HepG2 (cell line): ENCODE measurements at regions not wholly inside any gene's neighbourhood (a gene's known extent, or its start where the extent isn't known, plus 50 kb on each side); places are given as distances from the start of the nearest gene placed in this dataset.

Experiments
- ATAC-seq: fragments of 200-7000 bp; cut with Tn5 transposase; 3 replicates; pipeline ENCODE4 v1.9.1; 2020; ENCODE audit warnings: mild to moderate bottlenecking, moderate library complexity
- BruUV-seq: library from RNA; stranded (reverse); fragments of 400-500 nt; replicated peaks from 2 replicates; lab custom pipeline; 2021; lab: Mats Ljungman, UMichigan
- CTCF ChIA-PET: fragments of 300-600 bp; formaldehyde crosslinking; extraction: SDS; loops from one replicate; lab custom pipeline; 2021; ENCODE audit warnings: low total read pairs, inconsistent platforms, low intra/inter-chr PET ratio; lab: Yijun Ruan, JAX
- POLR2A ChIA-PET: fragments of 350-600 bp; sonication (Branson Sonifier 250); formaldehyde crosslinking; loops from one replicate; lab custom pipeline; 2020; ENCODE audit warnings: antibody characterized with exemption, inconsistent platforms; lab: Yijun Ruan, JAX
- DNase-seq: peaks from one replicate; pipeline ENCODE4 v3.0.0-alpha.2; 2015; ENCODE audit warnings: low spot score
- FAIRE-seq: peaks from 3 replicates; lab custom pipeline; 2011; peaks lifted over from hg19 to GRCh38; lab: Jason Lieb, UNC
- H2AFZ ChIP-seq: one replicate; pipeline ENCODE4 v1.6.1; 2011; ENCODE audit warnings: low read length, inconsistent platforms
- H3K27ac ChIP-seq: fragments of 300-600 bp; 3 replicates; pipeline ENCODE4 v1.8.0; 2011; ENCODE audit warnings: mixed run types, mild to moderate bottlenecking, mixed read lengths, low read length, inconsistent platforms; ENCODE audit not compliant: insufficient read depth; ENCODE audit errors: extremely low read length
- H3K27me3 ChIP-seq, 2 experiments: fragments of 200-600 bp in 1 of 2; 2 replicates in 1 of 2; 3 replicates in 1 of 2; pipeline versions ENCODE4 v1.6.0 to v1.8.0; 2011; ENCODE audit warnings: low read length in 2 of 2, mild to moderate bottlenecking in 2 of 2, moderate library complexity in 2 of 2, inconsistent platforms in 1 of 2; ENCODE audit not compliant: insufficient read depth in 2 of 2, control insufficient read depth in 1 of 2
- H3K36me3 ChIP-seq, 2 experiments: fragments of 200-600 bp in 1 of 2; replicated peaks in 1 of 2; 2 replicates in 1 of 2; 3 replicates in 1 of 2; pipeline versions ENCODE4 v1.5.1 to v1.8.0; 2011; ENCODE audit warnings: low read length in 2 of 2, inconsistent platforms in 1 of 2; ENCODE audit not compliant: insufficient read depth in 2 of 2, control insufficient read depth in 1 of 2
- H3K4me1 ChIP-seq: 2 replicates; pipeline ENCODE4 v1.5.1; 2012; ENCODE audit warnings: low read length, inconsistent platforms; ENCODE audit not compliant: insufficient read depth
- H3K4me2 ChIP-seq: 2 replicates; pipeline ENCODE4 v1.6.0; 2011; ENCODE audit warnings: low read depth, low read length, inconsistent platforms
- H3K4me3 ChIP-seq, 3 experiments: fragments of 200-600 bp in 1 of 3; sonication (generic), shearing (Covaris generic) in 1 of 3; replicated peaks in 1 of 3; 2 replicates each; pipeline ENCODE4 v1.5.1; 2011 to 2016; ENCODE audit warnings: low read length in 3 of 3, inconsistent platforms in 2 of 3, low read depth in 2 of 3, mild to moderate bottlenecking in 2 of 3, control low read depth in 1 of 3, mixed read lengths in 1 of 3; ENCODE audit not compliant: insufficient read depth in 1 of 3
- H3K79me2 ChIP-seq: one replicate; pipeline ENCODE4 v1.6.1; 2011; ENCODE audit warnings: low read length, inconsistent platforms; ENCODE audit not compliant: insufficient read depth
- H3K9ac ChIP-seq: 2 replicates; pipeline ENCODE4 v1.6.0; 2011; ENCODE audit warnings: mild to moderate bottlenecking, low read depth, low read length, inconsistent platforms; ENCODE audit not compliant: insufficient read depth
- H3K9me3 ChIP-seq: 2 replicates; pipeline ENCODE4 v1.5.1; 2012; ENCODE audit warnings: mild to moderate bottlenecking, low read length
- H4K20me1 ChIP-seq: 2 replicates; pipeline ENCODE4 v1.6.0; 2011; ENCODE audit warnings: inconsistent platforms, mild to moderate bottlenecking, low read length, moderate library complexity; ENCODE audit not compliant: insufficient read depth
- BCL6 ChIP-seq: IDR thresholded peaks from 2 replicates; pipeline ENCODE4 v1.6.1; 2016; ENCODE audit warnings: missing genetic modification reagents, missing compliant biosample characterization
- CENPX ChIP-seq: sonication (generic); formaldehyde crosslinking; IDR thresholded peaks from 2 replicates; pipeline ENCODE4 v1.9.0; 2021; ENCODE audit warnings: mild to moderate bottlenecking, missing genetic modification reagents, moderate library complexity
- FLYWCH1 ChIP-seq: sonication (generic); formaldehyde crosslinking; IDR thresholded peaks from 2 replicates; pipeline ENCODE4 v1.8.1; 2023; ENCODE audit warnings: mild to moderate bottlenecking, missing genetic modification reagents
- FOXA3 ChIP-seq: IDR thresholded peaks from 2 replicates; pipeline ENCODE4 v1.6.1; 2016; ENCODE audit warnings: missing genetic modification reagents, missing compliant biosample characterization
- KLF6 ChIP-seq: IDR thresholded peaks from 2 replicates; pipeline ENCODE4 v1.8.0; 2016; ENCODE audit warnings: missing biosample characterization, missing genetic modification reagents
- MBD4 ChIP-seq: IDR thresholded peaks from 2 replicates; pipeline ENCODE4 v1.6.1; 2012; ENCODE audit warnings: low read length, inconsistent platforms, borderline replicate concordance
- MLLT10 ChIP-seq: sonication (generic); formaldehyde crosslinking; IDR thresholded peaks from 2 replicates; pipeline ENCODE4 v1.4.0; 2020; ENCODE audit warnings: missing genetic modification reagents
- MYNN ChIP-seq: sonication (generic); formaldehyde crosslinking; IDR thresholded peaks from 2 replicates; pipeline ENCODE4 v1.4.0; 2020; ENCODE audit warnings: mild to moderate bottlenecking, low read depth, missing genetic modification reagents
- NRL ChIP-seq: sonication (generic); formaldehyde crosslinking; IDR thresholded peaks from 2 replicates; pipeline ENCODE4 v1.5.0; 2020; ENCODE audit warnings: missing genetic modification reagents, mild to moderate bottlenecking, moderate library complexity, borderline replicate concordance
- POLR2A ChIP-seq, 2 experiments: IDR thresholded peaks; 2 replicates each; pipeline ENCODE4 v1.6.1; 2011; ENCODE audit warnings: low read depth in 2 of 2, low read length in 2 of 2, mild to moderate bottlenecking in 1 of 2, moderate library complexity in 1 of 2; ENCODE audit not compliant: insufficient read depth in 1 of 2
- PRMT3 ChIP-seq: sonication (generic); formaldehyde crosslinking; IDR thresholded peaks from 2 replicates; pipeline ENCODE4 v1.8.1; 2022; ENCODE audit warnings: low read depth, mild to moderate bottlenecking, moderate library complexity, missing genetic modification reagents, borderline replicate concordance
- RXRA ChIP-seq: sonication (generic); formaldehyde crosslinking; IDR thresholded peaks from 2 replicates; pipeline ENCODE4 v1.5.1; 2020; ENCODE audit warnings: missing genetic modification reagents
- SALL2 ChIP-seq: sonication (generic); formaldehyde crosslinking; IDR thresholded peaks from 2 replicates; pipeline ENCODE4 v1.8.1; 2023; ENCODE audit warnings: mild to moderate bottlenecking, missing genetic modification reagents, inconsistent platforms
- ZNF230 ChIP-seq: sonication (generic); formaldehyde crosslinking; IDR thresholded peaks from 2 replicates; pipeline ENCODE4 v1.4.0; 2020; ENCODE audit warnings: mild to moderate bottlenecking, missing genetic modification reagents
- ZNF563 ChIP-seq: sonication (generic); formaldehyde crosslinking; IDR thresholded peaks from 2 replicates; pipeline ENCODE4 v1.8.0; 2022; ENCODE audit warnings: mild to moderate bottlenecking, moderate library complexity, missing genetic modification reagents
- ZNF614 ChIP-seq: IDR thresholded peaks from 2 replicates; pipeline ENCODE4 v1.6.1; 2018; ENCODE audit warnings: missing biosample characterization, missing genetic modification reagents, inconsistent platforms, borderline replicate concordance
- ZSCAN9 ChIP-seq: IDR thresholded peaks from 2 replicates; pipeline ENCODE4 v1.6.1; 2016; ENCODE audit warnings: borderline replicate concordance
- WGBS: methylation state at CpG from one replicate; pipeline ENCODE4 v1.1.6; 2017; ENCODE audit warnings: low lambda C conversion rate; 5-methylcytosine and 5-hydroxymethylcytosine counted together
- in situ Hi-C: cut with HindIII; loops from 2 replicates; pipeline ENCODE4 v1.10.0; 2017; ENCODE audit warnings: low pct_unique_long_range_greater_than_20kb; ENCODE audit not compliant: extremely low pct_ligation_motif_present
- intact Hi-C: fragments of 100-400 bp; cut with micrococcal nuclease; formaldehyde crosslinking; loops from one replicate; pipeline ENCODE4 v1.10.0; 2022; ENCODE audit not compliant: unreplicated experiment
- TF ChIP-seq, protein P1 (sequence below): sonication (generic); formaldehyde crosslinking; IDR thresholded peaks from 2 replicates; pipeline ENCODE4 v1.5.0; 2020; ENCODE audit warnings: mild to moderate bottlenecking, missing genetic modification reagents
- TF ChIP-seq, protein P2 (sequence below): sonication (generic); formaldehyde crosslinking; IDR thresholded peaks from 2 replicates; pipeline ENCODE4 v1.8.0; 2022; ENCODE audit warnings: low read depth, missing genetic modification reagents

DNA sequence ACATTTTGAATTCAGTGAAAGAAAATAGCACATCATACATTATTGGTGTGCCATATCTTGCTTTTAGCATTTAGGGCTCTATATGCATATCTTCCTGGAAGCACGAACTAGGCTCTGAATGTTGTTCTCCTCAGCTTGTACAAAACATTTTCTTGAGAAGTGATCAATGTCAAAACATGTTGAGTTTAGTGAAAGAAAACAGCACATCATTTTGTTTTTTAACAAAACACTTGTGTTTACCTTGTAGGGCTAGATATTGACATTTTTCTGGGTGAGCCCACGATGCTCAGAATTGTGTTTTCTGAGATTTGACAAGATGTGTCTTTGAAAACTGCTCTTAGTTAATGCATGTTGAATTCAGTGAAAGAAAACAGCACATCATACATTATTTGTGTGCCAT lies 81.0 kb downstream of the ASCL4 start:
- no peak for ATAC-seq
- no peak for FAIRE-seq

DNA sequence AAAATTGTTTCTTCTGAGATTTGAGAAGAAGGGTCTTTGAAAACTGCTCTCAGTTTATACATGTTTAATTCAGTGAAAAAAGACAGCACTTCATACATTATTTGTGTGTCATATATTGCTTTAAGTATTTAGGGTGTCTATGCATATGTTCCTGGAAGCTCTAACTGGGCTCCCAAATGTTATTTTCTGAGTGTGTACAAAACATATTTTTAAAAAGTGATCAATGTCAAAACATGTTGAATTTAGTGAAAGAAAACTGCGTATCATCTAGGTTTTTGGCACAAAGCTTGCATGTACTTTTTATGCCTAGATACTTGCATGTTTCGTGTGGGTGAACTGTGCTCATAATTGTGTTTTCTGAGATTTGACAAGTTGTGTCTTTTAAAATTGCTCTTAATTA lies 81.6 kb downstream of the ASCL4 start:
- WGBS = 16% methylated on average over 2 of the region's 2 CpGs
- Histone ChIP-seq H3K4me3 (no peak overlapping the region), H4K20me1 (no peaks in the 10 kb centered on the region), H3K9ac (no peak overlapping the region), H2AFZ (no peak overlapping the region), H3K4me2 (no peak overlapping the region), H3K27me3 (0 out of 5 replicates have a peak, but pooled peaks cover 0 to 11% of the 10 kb centered on the region in 2 experiments), H3K79me2 (no peaks in the 10 kb centered on the region), H3K27ac (no peak overlapping the region), H3K36me3 (no peaks in the 10 kb centered on the region), H3K4me1 (no peaks in the 10 kb centered on the region), H3K9me3 (no peaks in the 10 kb centered on the region)
- intact Hi-C loops = no loop called here
- BruUV-seq = no TSS peak
- CTCF ChIA-PET = no interaction called here
- POLR2A ChIA-PET = no interaction called here
- in situ Hi-C loops = no loop called here
- DNase-seq (no peak), FAIRE-seq (no peak), ATAC-seq (no peak)
- TF ChIP-seq MYNN (CRISPR knock-in tag) (no peak), RXRA (CRISPR knock-in tag) (no peak), ZNF563 (CRISPR knock-in tag) (no peak), ZNF614 (no peak), MBD4 (no peak), SALL2 (CRISPR knock-in tag) (no peak), NRL (CRISPR knock-in tag) (no peak), MLLT10 (CRISPR knock-in tag) (no peak), FLYWCH1 (CRISPR knock-in tag) (no peak)
- TF ChIP-seq, protein P1, sequence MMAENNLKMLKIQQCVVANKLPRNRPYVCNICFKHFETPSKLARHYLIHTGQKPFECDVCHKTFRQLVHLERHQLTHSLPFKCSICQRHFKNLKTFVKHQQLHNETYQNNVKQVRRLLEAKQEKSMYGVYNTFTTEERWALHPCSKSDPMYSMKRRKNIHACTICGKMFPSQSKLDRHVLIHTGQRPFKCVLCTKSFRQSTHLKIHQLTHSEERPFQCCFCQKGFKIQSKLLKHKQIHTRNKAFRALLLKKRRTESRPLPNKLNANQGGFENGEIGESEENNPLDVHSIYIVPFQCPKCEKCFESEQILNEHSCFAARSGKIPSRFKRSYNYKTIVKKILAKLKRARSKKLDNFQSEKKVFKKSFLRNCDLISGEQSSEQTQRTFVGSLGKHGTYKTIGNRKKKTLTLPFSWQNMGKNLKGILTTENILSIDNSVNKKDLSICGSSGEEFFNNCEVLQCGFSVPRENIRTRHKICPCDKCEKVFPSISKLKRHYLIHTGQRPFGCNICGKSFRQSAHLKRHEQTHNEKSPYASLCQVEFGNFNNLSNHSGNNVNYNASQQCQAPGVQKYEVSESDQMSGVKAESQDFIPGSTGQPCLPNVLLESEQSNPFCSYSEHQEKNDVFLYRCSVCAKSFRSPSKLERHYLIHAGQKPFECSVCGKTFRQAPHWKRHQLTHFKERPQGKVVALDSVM = no peak
- TF ChIP-seq, protein P2, sequence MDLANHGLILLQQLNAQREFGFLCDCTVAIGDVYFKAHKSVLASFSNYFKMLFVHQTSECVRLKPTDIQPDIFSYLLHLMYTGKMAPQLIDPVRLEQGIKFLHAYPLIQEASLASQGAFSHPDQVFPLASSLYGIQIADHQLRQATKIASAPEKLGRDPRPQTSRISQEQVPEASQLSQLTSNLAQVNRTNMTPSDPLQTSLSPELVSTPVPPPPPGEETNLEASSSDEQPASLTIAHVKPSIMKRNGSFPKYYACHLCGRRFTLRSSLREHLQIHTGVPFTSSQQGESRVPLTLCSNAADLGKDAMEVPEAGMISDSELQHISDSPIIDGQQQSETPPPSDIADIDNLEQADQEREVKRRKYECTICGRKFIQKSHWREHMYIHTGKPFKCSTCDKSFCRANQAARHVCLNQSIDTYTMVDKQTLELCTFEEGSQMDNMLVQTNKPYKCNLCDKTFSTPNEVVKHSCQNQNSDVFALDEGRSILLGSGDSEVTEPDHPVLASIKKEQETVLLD = no peak

More for the DNA sequence above, 81.0 kb downstream of the ASCL4 start:
- H4K20me1 ChIP-seq = no peaks in the 10 kb centered on the region
- no peak overlapping the region for H3K27ac ChIP-seq
- H3K9me3 ChIP-seq = no peaks in the 10 kb centered on the region
- H3K9ac ChIP-seq = no peak overlapping the region
- TF ChIP-seq ZNF230 (CRISPR knock-in tag) (no peak), CENPX (CRISPR knock-in tag) (no peak), POLR2A (IDR thresholded peaks at IDR 0.05; ENCODE audit: insufficient read depth in 1 of 2, low read depth in 2 of 2, low read length in 2 of 2) (no peak), PRMT3 (CRISPR knock-in tag) (no peak), FOXA3 (CRISPR knock-in tag) (no peak), SALL2 (CRISPR knock-in tag) (no peak), KLF6 (CRISPR knock-in tag) (no peak), BCL6 (CRISPR knock-in tag) (no peak), ZSCAN9 (no peak)
- WGBS = 7% methylated on average over 2 of the region's 2 CpGs
- no peak for DNase-seq
- ChIA-PET POLR2A (no interaction called here), CTCF (no interaction called here)
- no peaks in the 10 kb centered on the region for H3K4me1 ChIP-seq
- H2AFZ ChIP-seq = no peak overlapping the region
- BruUV-seq = no TSS peak
- intact Hi-C loops (no loop called here), in situ Hi-C loops (no loop called here)
- no peaks in the 10 kb centered on the region for H3K79me2 ChIP-seq
- H3K4me2 ChIP-seq = no peak overlapping the region
- H3K27me3 ChIP-seq = 0 out of 5 replicates have a peak, but pooled peaks cover 0 to 11% of the 10 kb centered on the region in 2 experiments
- no peak overlapping the region for H3K4me3 ChIP-seq
- H3K36me3 ChIP-seq = no peaks in the 10 kb centered on the region
